OCI-LY1 (cell line): ENCODE measurements at regions not wholly inside any gene's neighbourhood (a gene's known extent, or its start where the extent isn't known, plus 50 kb on each side); places are given as distances from the start of the nearest gene placed in this dataset.

ENCODE experiments used
- H2AFZ ChIP-seq: fragments of 200-600 bp; sonication (generic), shearing (Covaris generic); 2 replicates; pipeline ENCODE4 v1.6.0; 2014; ENCODE audit warnings: antibody characterized with exemption, mild to moderate bottlenecking, low read length
- H3F3A ChIP-seq: fragments of 200-600 bp; sonication (generic), shearing (Covaris generic); 2 replicates; pipeline ENCODE4 v1.6.0; 2014; ENCODE audit warnings: mild to moderate bottlenecking, antibody characterized with exemption, low read length, moderate library complexity; ENCODE audit not compliant: insufficient read depth
- H3K27ac ChIP-seq: fragments of 200-600 bp; sonication (generic); 2 replicates; pipeline ENCODE4 v1.5.1; 2014; ENCODE audit warnings: low read length, mixed run types, mild to moderate bottlenecking, low read depth; ENCODE audit not compliant: poor library complexity, severe bottlenecking
- H3K27me3 ChIP-seq: fragments of 200-600 bp; sonication (generic); 2 replicates; pipeline ENCODE4 v1.6.0; 2014; ENCODE audit warnings: antibody characterized with exemption, mild to moderate bottlenecking, low read length, moderate library complexity; ENCODE audit not compliant: insufficient read depth
- H3K36me3 ChIP-seq: fragments of 200-600 bp; sonication (generic); 2 replicates; pipeline ENCODE4 v1.6.1; 2014; ENCODE audit warnings: mild to moderate bottlenecking, antibody characterized with exemption, low read length, moderate library complexity, mixed read lengths; ENCODE audit not compliant: insufficient read depth
- H3K4me1 ChIP-seq: fragments of 200-600 bp; sonication (generic); 2 replicates; pipeline ENCODE4 v1.5.1; 2014; ENCODE audit warnings: mild to moderate bottlenecking, low read length, moderate library complexity; ENCODE audit not compliant: insufficient read depth, severe bottlenecking
- H3K4me2 ChIP-seq: fragments of 200-600 bp; sonication (generic), shearing (Covaris generic); 2 replicates; pipeline ENCODE4 v1.6.1; 2014; ENCODE audit warnings: low read length
- H3K4me3 ChIP-seq: fragments of 200-600 bp; sonication (generic); 2 replicates; pipeline ENCODE4 v1.5.1; 2014; ENCODE audit warnings: low read length, low read depth, mild to moderate bottlenecking, mixed read lengths; ENCODE audit not compliant: poor library complexity, severe bottlenecking
- H3K79me2 ChIP-seq: fragments of 200-600 bp; shearing (Covaris generic); 2 replicates; pipeline ENCODE4 v1.6.1; 2016; ENCODE audit warnings: mixed run types, low read length, mixed read lengths; ENCODE audit not compliant: insufficient read depth
- H3K9ac ChIP-seq: fragments of 200-600 bp; sonication (generic), shearing (Covaris generic); 2 replicates; pipeline ENCODE4 v1.6.1; 2014; ENCODE audit warnings: mild to moderate bottlenecking, low read length, mixed read lengths
- H3K9me2 ChIP-seq: fragments of 200-600 bp; sonication (generic), shearing (Covaris generic); 2 replicates; pipeline ENCODE4 v1.6.1; 2014; ENCODE audit warnings: low read depth, mild to moderate bottlenecking, low read length, mixed read lengths
- H3K9me3 ChIP-seq: fragments of 200-600 bp; shearing (Covaris generic); 2 replicates; pipeline ENCODE4 v1.6.1; 2014; ENCODE audit warnings: low read length, mixed read lengths
- H4K20me1 ChIP-seq: fragments of 200-600 bp; sonication (generic), shearing (Covaris generic); 2 replicates; pipeline ENCODE4 v1.6.0; 2016; ENCODE audit warnings: mild to moderate bottlenecking, low read length; ENCODE audit not compliant: insufficient read depth
- CTCF ChIP-seq: fragments of 200-600 bp; sonication (generic), shearing (Covaris generic); IDR thresholded peaks from 2 replicates; pipeline ENCODE4 v1.5.1; 2017; ENCODE audit warnings: mild to moderate bottlenecking, antibody characterized with exemption, low read length, moderate library complexity, mixed read lengths
- EZH2 ChIP-seq: fragments of 200-600 bp; sonication (generic), shearing (Covaris generic); IDR thresholded peaks from 2 replicates; pipeline ENCODE4 v1.8.0; 2017; ENCODE audit warnings: borderline replicate concordance, mixed run types, mild to moderate bottlenecking, antibody characterized with exemption, low read length, moderate library complexity, mixed read lengths

DNA sequence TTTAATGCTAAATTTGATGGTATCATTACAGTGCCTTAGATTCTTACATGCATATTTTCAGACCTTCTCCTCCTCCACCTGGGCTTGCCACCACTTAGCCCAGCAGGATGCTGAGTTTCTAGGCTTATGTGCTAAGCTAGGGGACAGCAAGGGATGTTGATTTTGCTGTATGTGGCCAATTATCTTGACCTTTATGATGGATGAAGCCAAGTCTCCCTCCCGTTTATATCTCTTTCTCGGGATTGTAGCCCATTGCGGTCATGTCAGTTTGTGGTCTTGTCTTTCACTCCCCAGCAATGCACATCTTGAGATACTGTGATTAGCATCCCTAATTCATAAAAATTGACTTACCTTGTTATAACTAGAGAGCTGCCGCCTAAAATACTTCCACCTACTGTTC is 278.7 kb upstream of the SOX2 start:
- no peaks in the 10 kb centered on the region for H3K9me3 ChIP-seq
- no peak for TF ChIP-seq EZH2
- no peak for TF ChIP-seq CTCF
- H3K27ac ChIP-seq, result no peak overlapping the region
- H3K79me2 ChIP-seq, result no peaks in the 10 kb centered on the region
- H2AFZ ChIP-seq, result no peak overlapping the region
- H3K4me2 ChIP-seq, result no peak overlapping the region
- no peaks in the 10 kb centered on the region for H3K9me2 ChIP-seq
- no peaks in the 10 kb centered on the region for H3F3A ChIP-seq
- no peak overlapping the region for H3K9ac ChIP-seq
- H3K36me3 ChIP-seq, result no peaks in the 10 kb centered on the region; the same call in 1 of the 2 replicates
- peaks cover 44% of the 10 kb centered on the region for H3K4me1 ChIP-seq
- no peaks in the 10 kb centered on the region for H4K20me1 ChIP-seq
- no peak overlapping the region for H3K4me3 ChIP-seq
- no peaks in the 10 kb centered on the region for H3K27me3 ChIP-seq

GRCh38 chr3:181431748-181432147 is 280.0 kb upstream of the SOX2 start:
- H3K27me3 ChIP-seq, result no peaks in the 10 kb centered on the region
- H4K20me1 ChIP-seq, result no peaks in the 10 kb centered on the region
- H3K9ac ChIP-seq, result no peak overlapping the region
- no peak overlapping the region for H3K27ac ChIP-seq
- H3K4me1 ChIP-seq, result peaks cover 55% of the 10 kb centered on the region
- no peaks in the 10 kb centered on the region for H3K9me3 ChIP-seq
- no peak overlapping the region for H2AFZ ChIP-seq
- TF ChIP-seq CTCF, result no peak
- no peak for TF ChIP-seq EZH2
- no peaks in the 10 kb centered on the region for H3F3A ChIP-seq
- no peaks in the 10 kb centered on the region for H3K79me2 ChIP-seq
- no peak overlapping the region for H3K4me2 ChIP-seq
- no peak overlapping the region for H3K4me3 ChIP-seq
- H3K36me3 ChIP-seq, result no peaks in the 10 kb centered on the region; the same call in 1 of the 2 replicates
- no peaks in the 10 kb centered on the region for H3K9me2 ChIP-seq

- H3F3A ChIP-seq, result no peaks in the 10 kb centered on the region
- H2AFZ ChIP-seq, result no peak overlapping the region
- no peaks in the 10 kb centered on the region for H3K36me3 ChIP-seq
- no peaks in the 10 kb centered on the region for H3K27me3 ChIP-seq
- H3K79me2 ChIP-seq, result no peaks in the 10 kb centered on the region
- no peak overlapping the region for H3K4me3 ChIP-seq
- H3K9me2 ChIP-seq, result no peaks in the 10 kb centered on the region
- H4K20me1 ChIP-seq, result no peaks in the 10 kb centered on the region
- TF ChIP-seq CTCF (no peak), EZH2 (no peak)
- no peaks in the 10 kb centered on the region for H3K9me3 ChIP-seq
- peaks cover 90% of the 10 kb centered on the region for H3K4me1 ChIP-seq
- H3K9ac ChIP-seq, result no peak overlapping the region
- H3K27ac ChIP-seq, result peak overlapping the region; percentile 0
- H3K4me2 ChIP-seq, result no peak overlapping the region
These were observed 286.7 kb upstream of the SOX2 start for GRCh38 chr3:181425074-181425473.
